Stimulated activated CD4-positive, alpha-beta T cell treated with anti-CD3 and anti-CD28 coated beads, Interleukin-4, amount 100 ng/mL, for 24 hours (primary cell): ENCODE measurements at regions not wholly inside any gene's neighbourhood (a gene's known extent, or its start where the extent isn't known, plus 50 kb on each side); places are given as distances from the start of the nearest gene placed in this dataset.
"Not testable (repeated sequence)": the region's sequence is repeated elsewhere in the genome, so short reads cannot be mapped to it uniquely, and the experiment has no call there.

ENCODE experiments used
- DNase-seq: peaks from one replicate; pipeline ENCODE4 v3.0.0-alpha.2; 2020

GRCh38 chr9:75462866-75463265, 374.6 kb downstream of the OSTF1 start:
- no peak for DNase-seq

- DNase-seq, result no peak
Observed at GRCh38 chr9:75463871-75464270, 375.6 kb downstream of the OSTF1 start.

GRCh38 chr9:75464726-75465125, 376.4 kb downstream of the OSTF1 start:
- DNase-seq, result no peak

- DNase-seq, result no peak
Observed at GRCh38 chr9:75467142-75467541, 378.8 kb downstream of the OSTF1 start.

- no peak for DNase-seq
Observed at GRCh38 chr9:75471549-75472114, 383.3 kb downstream of the OSTF1 start.

GRCh38 chr9:75482566-75482965, 394.3 kb downstream of the OSTF1 start:
- DNase-seq, result no peak

GRCh38 chr9:75483636-75484035, 395.3 kb downstream of the OSTF1 start:
- DNase-seq, result no peak

GRCh38 chr9:75487856-75488718, 399.8 kb downstream of the OSTF1 start:
- DNase-seq, result no peak

GRCh38 chr9:75488719-75489110, 400.4 kb downstream of the OSTF1 start:
- no peak for DNase-seq

GRCh38 chr9:75490326-75490725, 400.1 kb upstream of the PCSK5 start:
- no peak for DNase-seq

GRCh38 chr9:75491533-75491932, 398.9 kb upstream of the PCSK5 start:
- DNase-seq, result no peak

- DNase-seq, result no peak
Observed at GRCh38 chr9:75499812-75500211, 390.7 kb upstream of the PCSK5 start.

GRCh38 chr9:75500479-75500878, 390.0 kb upstream of the PCSK5 start:
- DNase-seq, result no peak

GRCh38 chr9:75500940-75501339, 389.5 kb upstream of the PCSK5 start:
- not testable (repeated sequence) for DNase-seq

GRCh38 chr9:75504721-75505120, 385.8 kb upstream of the PCSK5 start:
- no peak for DNase-seq

- DNase-seq, result no peak
Observed at GRCh38 chr9:75505654-75506053, 384.8 kb upstream of the PCSK5 start.

- DNase-seq, result no peak
Observed at GRCh38 chr9:75529463-75529862, 361.0 kb upstream of the PCSK5 start.

GRCh38 chr9:75531588-75531987, 358.9 kb upstream of the PCSK5 start:
- no peak for DNase-seq

- DNase-seq, result no peak
Observed at GRCh38 chr9:75532233-75533050, 358.0 kb upstream of the PCSK5 start.

GRCh38 chr9:75539523-75539922, 350.9 kb upstream of the PCSK5 start:
- DNase-seq, result no peak

GRCh38 chr9:75540185-75540584, 350.3 kb upstream of the PCSK5 start:
- no peak for DNase-seq

GRCh38 chr9:75541734-75542133, 348.7 kb upstream of the PCSK5 start:
- DNase-seq, result no peak

GRCh38 chr9:75544815-75545214, 345.7 kb upstream of the PCSK5 start:
- DNase-seq, result no peak

GRCh38 chr9:75545287-75545686, 345.2 kb upstream of the PCSK5 start:
- DNase-seq, result no peak
